Uterus (tissue), 3 donors: ENCODE measurements at regions not wholly inside any gene's neighbourhood (a gene's known extent, or its start where the extent isn't known, plus 50 kb on each side); places are given as distances from the start of the nearest gene placed in this dataset.

Experiments used
- DNase-seq, 2 donors: peaks; one replicate each; pipeline ENCODE4 v3.0.0-alpha.2; 2019 to 2020
- H3K27ac ChIP-seq, 2 donors: fragments of 200-600 bp; sonication (generic); 1 replicate in 1 of 2; 2 replicates in 1 of 2; pipeline ENCODE4 v1.5.1; 2016 to 2018
- H3K27me3 ChIP-seq, 2 donors: fragments of 200-600 bp; sonication (generic); one replicate each; pipeline ENCODE4 v1.5.1; 2018 to 2019; ENCODE audit warnings: control low read depth in 1 of 2
- H3K36me3 ChIP-seq, 2 donors: fragments of 200-600 bp; sonication (generic); one replicate each; pipeline ENCODE4 v1.5.1; 2019; ENCODE audit warnings: control low read depth in 1 of 2
- H3K4me1 ChIP-seq, 2 donors: fragments of 200-600 bp; sonication (generic); one replicate each; pipeline ENCODE4 v1.5.1; 2018 to 2019; ENCODE audit warnings: control low read depth in 1 of 2
- H3K4me3 ChIP-seq, 2 donors: fragments of 200-600 bp; sonication (generic); 1 replicate in 1 of 2; 2 replicates in 1 of 2; pipeline ENCODE4 v1.5.1; 2018 to 2019; ENCODE audit warnings: mild to moderate bottlenecking in 1 of 2
- H3K9me3 ChIP-seq, 2 donors: fragments of 200-600 bp; sonication (generic); one replicate each; pipeline ENCODE4 v1.5.1; 2019; ENCODE audit warnings: control low read depth in 1 of 2
- CTCF ChIP-seq, 4 experiments: fragments of 200-600 bp in 2 of 4; fragments of 450-650 bp in 2 of 4; sonication (generic) in 2 of 4; IDR thresholded peaks; one replicate each; pipeline ENCODE4 v1.5.1; 2016 to 2019; ENCODE audit warnings: antibody characterized with exemption in 4 of 4, mild to moderate bottlenecking in 2 of 4, moderate library complexity in 1 of 4
- POLR2A ChIP-seq, 2 donors: fragments of 450-650 bp; IDR thresholded peaks; one replicate each; pipeline ENCODE4 v1.6.1; 2016; ENCODE audit warnings: antibody characterized with exemption in 2 of 2, mild to moderate bottlenecking in 1 of 2, moderate library complexity in 1 of 2
- intact Hi-C: fragments of 100-400 bp; cut with DNase I; formaldehyde crosslinking; loops from one replicate; pipeline ENCODE4 v1.15.1; 2023; ENCODE audit warnings: low total_unique reads
- donor health status: DM: yes; HTN: yes; CAD: no.

GRCh38 chr21:15283789-15284188 is 219.0 kb upstream of the NRIP1 start:
- Histone ChIP-seq H3K4me3 (no peak overlapping the region), H3K4me1 (no peaks in the 10 kb centered on the region), H3K27me3 (no peaks in the 10 kb centered on the region), H3K36me3 (no peaks in the 10 kb centered on the region), H3K9me3 (no peaks in the 10 kb centered on the region), H3K27ac (no peak overlapping the region)
- intact Hi-C loops, result no loop called here
- TF ChIP-seq POLR2A (IDR thresholded peaks at IDR 0.05), result no peak
- DNase-seq, result no peak

GRCh38 chr21:15285556-15285955 is 220.8 kb upstream of the NRIP1 start:
- no peak for DNase-seq
- H3K4me1 ChIP-seq, result no peaks in the 10 kb centered on the region
- intact Hi-C loops, result no loop called here

GRCh38 chr21:15289246-15289645 is 224.4 kb upstream of the NRIP1 start:
- intact Hi-C loops, result no loop called here
- Histone ChIP-seq H3K4me1 (no peaks in the 10 kb centered on the region), H3K27ac (no peak overlapping the region), H3K4me3 (no peak overlapping the region), H3K9me3 (no peaks in the 10 kb centered on the region), H3K36me3 (no peaks in the 10 kb centered on the region), H3K27me3 (no peaks in the 10 kb centered on the region)
- no peak for TF ChIP-seq CTCF (IDR thresholded peaks at IDR 0.05)
- TF ChIP-seq POLR2A (IDR thresholded peaks at IDR 0.05), result no peak
- DNase-seq, result no peak

More at GRCh38 chr21:15285556-15285955, 220.8 kb upstream of the NRIP1 start:
- no peaks in the 10 kb centered on the region for H3K9me3 ChIP-seq
- H3K27ac ChIP-seq, result no peak overlapping the region
- no peaks in the 10 kb centered on the region for H3K27me3 ChIP-seq
- TF ChIP-seq CTCF (IDR thresholded peaks at IDR 0.05) (no peak), POLR2A (IDR thresholded peaks at IDR 0.05) (no peak)
- no peak overlapping the region for H3K4me3 ChIP-seq
- no peaks in the 10 kb centered on the region for H3K36me3 ChIP-seq

GRCh38 chr21:15289896-15290841 is 225.4 kb upstream of the NRIP1 start:
- no peaks in the 10 kb centered on the region for H3K36me3 ChIP-seq
- H3K27ac ChIP-seq, result no peak overlapping the region
- DNase-seq, result no peak
- no peaks in the 10 kb centered on the region for H3K4me1 ChIP-seq
- H3K4me3 ChIP-seq, result no peak overlapping the region
- intact Hi-C loops, result no loop called here
- H3K9me3 ChIP-seq, result no peaks in the 10 kb centered on the region
- TF ChIP-seq POLR2A (IDR thresholded peaks at IDR 0.05) (no peak), CTCF (IDR thresholded peaks at IDR 0.05) (no peak)
- no peaks in the 10 kb centered on the region for H3K27me3 ChIP-seq

- Histone ChIP-seq H3K36me3 (no peaks in the 10 kb centered on the region), H3K27ac (no peak overlapping the region), H3K9me3 (no peaks in the 10 kb centered on the region), H3K4me3 (no peak overlapping the region), H3K27me3 (no peaks in the 10 kb centered on the region), H3K4me1 (no peaks in the 10 kb centered on the region)
- TF ChIP-seq POLR2A (IDR thresholded peaks at IDR 0.05) (no peak), CTCF (IDR thresholded peaks at IDR 0.05) (no peak)
- no peak for DNase-seq
- intact Hi-C loops, result no loop called here
Measured at GRCh38 chr21:15291621-15292266, 226.9 kb upstream of the NRIP1 start.
